Nephron progenitor cell (in vitro differentiated cells): ENCODE measurements at regions not wholly inside any gene's neighbourhood (a gene's known extent, or its start where the extent isn't known, plus 50 kb on each side); places are given as distances from the start of the nearest gene placed in this dataset.

Experiments used
- DNase-seq: peaks from one replicate; pipeline ENCODE4 v3.0.0; 2021
- H3K27ac Mint-ChIP-seq: 2 replicates; pipeline ENCODE4 v1.8.0; 2021; ENCODE audit warnings: mild to moderate bottlenecking, moderate library complexity, mixed read lengths
- H3K27me3 Mint-ChIP-seq: 2 replicates; pipeline ENCODE4 v1.8.0; 2021; ENCODE audit warnings: mild to moderate bottlenecking, low read depth, mixed read lengths; ENCODE audit not compliant: poor library complexity
- H3K36me3 Mint-ChIP-seq: 2 replicates; pipeline ENCODE4 v1.8.0; 2021; ENCODE audit warnings: low read depth, mixed read lengths
- H3K4me1 Mint-ChIP-seq: 2 replicates; pipeline ENCODE4 v1.8.0; 2021; ENCODE audit warnings: mixed read lengths
- H3K4me3 Mint-ChIP-seq: 2 replicates; pipeline ENCODE4 v1.8.0; 2021; ENCODE audit warnings: mild to moderate bottlenecking, moderate library complexity, mixed read lengths
- H3K9me3 Mint-ChIP-seq: 2 replicates; pipeline ENCODE4 v1.8.0; 2021; ENCODE audit warnings: mild to moderate bottlenecking, moderate library complexity, mixed read lengths
- CTCF ChIP-seq: fragments of 200-600 bp; sonication (generic); IDR thresholded peaks from 2 replicates; pipeline ENCODE4 v1.5.0; 2021; ENCODE audit warnings: antibody characterized with exemption

GRCh38 chr6:149201068-149201655 is 116.3 kb upstream of the TAB2 start:
- H3K4me3 Mint-ChIP-seq, result no peak overlapping the region
- H3K27ac Mint-ChIP-seq, result no peak overlapping the region
- H3K36me3 Mint-ChIP-seq, result no peaks in the 10 kb centered on the region
- H3K27me3 Mint-ChIP-seq, result peaks cover 16% of the 10 kb centered on the region
- no peak for TF ChIP-seq CTCF
- DNase-seq, result no peak
- peaks cover 23% of the 10 kb centered on the region for H3K9me3 Mint-ChIP-seq
- H3K4me1 Mint-ChIP-seq, result peaks cover 20% of the 10 kb centered on the region

GRCh38 chr6:149202100-149202499 is 115.4 kb upstream of the TAB2 start:
- H3K9me3 Mint-ChIP-seq, result peaks cover 19% of the 10 kb centered on the region
- H3K36me3 Mint-ChIP-seq, result no peaks in the 10 kb centered on the region
- DNase-seq, result no peak
- no peak for TF ChIP-seq CTCF
- no peak overlapping the region for H3K4me3 Mint-ChIP-seq
- no peak overlapping the region for H3K27ac Mint-ChIP-seq
- H3K4me1 Mint-ChIP-seq, result peaks cover 20% of the 10 kb centered on the region
- peaks cover 13% of the 10 kb centered on the region for H3K27me3 Mint-ChIP-seq

- DNase-seq, result no peak
- H3K27me3 Mint-ChIP-seq, result peaks cover 14% of the 10 kb centered on the region
- no peak overlapping the region for H3K4me3 Mint-ChIP-seq
- H3K36me3 Mint-ChIP-seq, result no peaks in the 10 kb centered on the region
- no peak overlapping the region for H3K27ac Mint-ChIP-seq
- H3K9me3 Mint-ChIP-seq, result peaks cover 17% of the 10 kb centered on the region
- H3K4me1 Mint-ChIP-seq, result peaks cover 20% of the 10 kb centered on the region
- no peak for TF ChIP-seq CTCF
Observed at GRCh38 chr6:149202952-149203351, 114.6 kb upstream of the TAB2 start.

GRCh38 chr6:149203509-149203908 is 114.0 kb upstream of the TAB2 start:
- H3K4me1 Mint-ChIP-seq, result peaks cover 20% of the 10 kb centered on the region
- H3K27me3 Mint-ChIP-seq, result peaks cover 10% of the 10 kb centered on the region
- no peak overlapping the region for H3K27ac Mint-ChIP-seq
- DNase-seq, result no peak
- peaks cover 12% of the 10 kb centered on the region for H3K9me3 Mint-ChIP-seq
- H3K4me3 Mint-ChIP-seq, result no peak overlapping the region
- no peaks in the 10 kb centered on the region for H3K36me3 Mint-ChIP-seq
- TF ChIP-seq CTCF, result no peak

GRCh38 chr6:149208134-149208601 is 109.3 kb upstream of the TAB2 start:
- Mint-ChIP-seq H3K36me3 (no peaks in the 10 kb centered on the region), H3K27me3 (peaks cover 6% of the 10 kb centered on the region), H3K9me3 (no peaks in the 10 kb centered on the region), H3K27ac (no peak overlapping the region), H3K4me1 (peaks cover 3% of the 10 kb centered on the region), H3K4me3 (no peak overlapping the region)
- DNase-seq, result no peak
- TF ChIP-seq CTCF, result no peak
